Epithelial cell of proximal tubule (primary cell): ENCODE measurements at regions not wholly inside any gene's neighbourhood (a gene's known extent, or its start where the extent isn't known, plus 50 kb on each side); places are given as distances from the start of the nearest gene placed in this dataset.

ENCODE experiments used
- DNase-seq: peaks from one replicate; pipeline ENCODE4 v3.0.0-alpha.2; 2011; ENCODE audit warnings: low read depth
- H3K4me3 ChIP-seq: 2 replicates; pipeline ENCODE4 v1.5.1; 2011; ENCODE audit warnings: low read depth, mild to moderate bottlenecking, low read length
- TF ChIP-seq, protein P1 (sequence below): conservative IDR thresholded peaks from 2 replicates; pipeline ENCODE4 v1.5.1; 2012; ENCODE audit warnings: low read depth, mild to moderate bottlenecking, low read length

GRCh38 chr5:128636361-128636760 is 98.3 kb upstream of the FBN2 start:
- TF ChIP-seq, protein P1, sequence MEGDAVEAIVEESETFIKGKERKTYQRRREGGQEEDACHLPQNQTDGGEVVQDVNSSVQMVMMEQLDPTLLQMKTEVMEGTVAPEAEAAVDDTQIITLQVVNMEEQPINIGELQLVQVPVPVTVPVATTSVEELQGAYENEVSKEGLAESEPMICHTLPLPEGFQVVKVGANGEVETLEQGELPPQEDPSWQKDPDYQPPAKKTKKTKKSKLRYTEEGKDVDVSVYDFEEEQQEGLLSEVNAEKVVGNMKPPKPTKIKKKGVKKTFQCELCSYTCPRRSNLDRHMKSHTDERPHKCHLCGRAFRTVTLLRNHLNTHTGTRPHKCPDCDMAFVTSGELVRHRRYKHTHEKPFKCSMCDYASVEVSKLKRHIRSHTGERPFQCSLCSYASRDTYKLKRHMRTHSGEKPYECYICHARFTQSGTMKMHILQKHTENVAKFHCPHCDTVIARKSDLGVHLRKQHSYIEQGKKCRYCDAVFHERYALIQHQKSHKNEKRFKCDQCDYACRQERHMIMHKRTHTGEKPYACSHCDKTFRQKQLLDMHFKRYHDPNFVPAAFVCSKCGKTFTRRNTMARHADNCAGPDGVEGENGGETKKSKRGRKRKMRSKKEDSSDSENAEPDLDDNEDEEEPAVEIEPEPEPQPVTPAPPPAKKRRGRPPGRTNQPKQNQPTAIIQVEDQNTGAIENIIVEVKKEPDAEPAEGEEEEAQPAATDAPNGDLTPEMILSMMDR = no peak
- H3K4me3 ChIP-seq = no peak overlapping the region
- DNase-seq = no peak

DNA sequence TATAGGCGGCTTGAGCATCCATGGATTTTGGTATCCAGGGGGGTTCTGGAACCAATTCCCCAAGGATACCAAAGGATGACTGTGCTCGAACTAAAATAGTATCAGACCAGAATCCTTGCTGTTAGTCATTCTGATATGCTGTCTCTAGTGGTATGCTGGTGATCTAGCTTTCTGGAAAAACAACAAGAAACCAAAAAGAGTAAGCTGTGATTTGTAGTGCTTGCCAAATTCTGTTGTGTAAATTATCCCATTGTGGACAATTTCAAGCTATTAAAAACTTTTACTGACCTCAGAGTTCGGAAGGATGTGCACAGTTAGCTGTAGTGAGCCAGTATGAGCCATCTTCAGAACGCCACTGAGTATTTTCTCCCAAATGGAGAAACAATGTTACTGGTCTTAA is 99.0 kb upstream of the FBN2 start:
- H3K4me3 ChIP-seq = no peak overlapping the region
- TF ChIP-seq, protein P1 = no peak
- no peak for DNase-seq

DNA sequence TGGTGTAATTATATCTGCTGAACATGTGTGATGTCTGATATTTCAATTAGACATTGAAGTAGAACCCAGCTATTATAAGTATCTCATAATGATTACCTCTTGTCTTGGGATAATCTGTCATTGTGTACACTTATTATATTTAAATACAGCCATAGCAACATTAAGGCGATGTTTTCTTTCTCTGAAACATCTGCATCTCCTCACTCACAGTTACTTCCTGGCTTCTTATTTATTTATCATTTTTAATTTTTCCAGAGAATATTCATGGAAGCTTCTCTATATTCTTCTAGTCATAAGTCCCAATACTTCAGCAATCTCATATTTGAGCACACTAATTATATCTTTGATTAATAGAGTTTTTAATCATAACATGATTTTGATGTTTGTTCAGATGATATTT is 103.8 kb upstream of the FBN2 start:
- TF ChIP-seq, protein P1 = no peak
- DNase-seq = no peak
- H3K4me3 ChIP-seq = no peak overlapping the region

GRCh38 chr5:128644863-128645262 is 106.8 kb upstream of the FBN2 start:
- H3K4me3 ChIP-seq = no peak overlapping the region
- no peak for DNase-seq
- TF ChIP-seq, protein P1 = no peak

- H3K4me3 ChIP-seq = no peak overlapping the region
- TF ChIP-seq, protein P1 = no peak
- no peak for DNase-seq
Measured at GRCh38 chr5:128645581-128645980, 107.5 kb upstream of the FBN2 start.

GRCh38 chr5:128646176-128646575 is 108.1 kb upstream of the FBN2 start:
- H3K4me3 ChIP-seq = no peak overlapping the region
- TF ChIP-seq, protein P1 = no peak
- DNase-seq = no peak

DNA sequence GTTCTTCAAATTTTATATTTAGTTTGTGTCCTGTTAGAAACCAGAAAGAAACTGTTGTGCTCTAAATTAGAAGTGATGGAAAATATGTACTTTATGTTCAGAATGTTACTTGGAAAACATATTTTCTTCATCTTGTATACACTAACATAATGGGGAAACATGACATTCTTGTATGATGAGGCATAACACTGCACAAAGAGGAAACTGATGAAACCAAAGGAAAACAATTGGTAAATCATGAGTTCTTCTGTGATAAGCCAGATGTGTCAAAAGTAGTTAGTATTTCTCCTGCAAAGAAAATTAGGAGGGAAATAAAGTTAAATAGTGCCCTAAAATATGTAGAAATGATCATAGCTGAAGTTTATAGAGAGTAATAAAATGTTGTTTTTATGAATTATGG is 111.1 kb upstream of the FBN2 start:
- DNase-seq = no peak
- TF ChIP-seq, protein P1 = no peak
- H3K4me3 ChIP-seq = no peak overlapping the region
